Gastrocnemius medialis (tissue), 4 donors: ENCODE measurements at regions not wholly inside any gene's neighbourhood (a gene's known extent, or its start where the extent isn't known, plus 50 kb on each side); places are given as distances from the start of the nearest gene placed in this dataset.

ENCODE experiments used
- ATAC-seq, 2 donors: fragments of 150-250 bp; one replicate each; pipeline ENCODE4 v1.9.1; 2016
- DNase-seq, 2 donors: peaks; one replicate each; pipeline ENCODE4 v3.0.0-alpha.2; 2019
- H3K27ac ChIP-seq, 4 donors: fragments of 200-600 bp; sonication (generic); 1 replicate in 1 of 4; 2 replicates in 3 of 4; pipeline ENCODE4 v1.5.1; 2016 to 2018; ENCODE audit warnings: mild to moderate bottlenecking in 2 of 4, moderate library complexity in 1 of 4
- H3K27me3 ChIP-seq, 3 donors: fragments of 200-600 bp; sonication (generic) in 2 of 3; 1 replicate in 1 of 3; 2 replicates in 2 of 3; pipeline versions ENCODE4 v1.5.1 to v1.6.0; 2016 to 2019; ENCODE audit warnings: mild to moderate bottlenecking in 1 of 3, moderate library complexity in 1 of 3
- H3K36me3 ChIP-seq, 2 donors: fragments of 200-600 bp; sonication (generic) in 1 of 2; one replicate each; pipeline ENCODE4 v1.5.1; 2017 to 2018
- H3K4me1 ChIP-seq, 2 donors: fragments of 200-600 bp; sonication (generic) in 1 of 2; one replicate each; pipeline ENCODE4 v1.5.1; 2016 to 2017; ENCODE audit warnings: mild to moderate bottlenecking in 2 of 2
- H3K4me3 ChIP-seq, 4 donors: fragments of 200-600 bp; sonication (generic) in 3 of 4; 1 replicate in 1 of 4; 2 replicates in 3 of 4; pipeline ENCODE4 v1.5.1; 2016 to 2019; ENCODE audit warnings: mild to moderate bottlenecking in 2 of 4
- H3K9me3 ChIP-seq, 3 donors: fragments of 200-600 bp; sonication (generic) in 2 of 3; 1 replicate in 1 of 3; 2 replicates in 2 of 3; pipeline ENCODE4 v1.5.1; 2016 to 2019
- CTCF ChIP-seq, 5 experiments: fragments of 450-650 bp in 3 of 5; fragments of 200-600 bp in 2 of 5; sonication (generic) in 2 of 5; IDR thresholded peaks in 4 of 5; conservative IDR thresholded peaks in 1 of 5; 1 replicate in 4 of 5; 2 replicates in 1 of 5; pipeline ENCODE4 v1.5.1; 2016 to 2019; ENCODE audit warnings: antibody characterized with exemption in 5 of 5, mild to moderate bottlenecking in 3 of 5, moderate library complexity in 3 of 5
- POLR2A ChIP-seq, 2 donors: fragments of 450-650 bp; IDR thresholded peaks; one replicate each; pipeline ENCODE4 v1.6.1; 2017; ENCODE audit warnings: antibody characterized with exemption in 2 of 2, mild to moderate bottlenecking in 2 of 2, moderate library complexity in 2 of 2
- in situ Hi-C, 4 donors: fragments of 200-750 bp; cut with MboI; loops; one replicate each; pipeline versions ENCODE4 v1.15.0 to v1.8.0; 2017; ENCODE audit warnings: low sequenced_read_pairs in 4 of 4
- intact Hi-C: fragments of 100-400 bp; cut with DNase I; formaldehyde crosslinking; loops from one replicate; pipeline ENCODE4 v1.15.1; 2023; ENCODE audit warnings: low total_unique reads

GRCh38 chr10:29105516-29106215 is 183.2 kb upstream of the LYZL1 start:
- Histone ChIP-seq H3K4me1 (no peaks in the 10 kb centered on the region), H3K27me3 (no peaks in the 10 kb centered on the region), H3K9me3 (no peaks in the 10 kb centered on the region), H3K36me3 (no peaks in the 10 kb centered on the region), H3K4me3 (no peak overlapping the region), H3K27ac (no peak overlapping the region)
- in situ Hi-C loops (no loop called here), intact Hi-C loops (no loop called here)
- DNase-seq (no peak), ATAC-seq (no peak)
- TF ChIP-seq CTCF (IDR thresholded peaks at IDR 0.05 in 4 of 5, conservative IDR thresholded peaks at IDR 0.05 in 1 of 5): no peak
- TF ChIP-seq POLR2A (IDR thresholded peaks at IDR 0.05): no peak

GRCh38 chr10:29106287-29106686 is 182.6 kb upstream of the LYZL1 start:
- Histone ChIP-seq H3K4me3 (no peak overlapping the region), H3K36me3 (no peaks in the 10 kb centered on the region), H3K9me3 (no peaks in the 10 kb centered on the region), H3K4me1 (no peaks in the 10 kb centered on the region), H3K27me3 (no peaks in the 10 kb centered on the region), H3K27ac (no peak overlapping the region)
- intact Hi-C loops: no loop called here
- TF ChIP-seq CTCF (IDR thresholded peaks at IDR 0.05 in 4 of 5, conservative IDR thresholded peaks at IDR 0.05 in 1 of 5): no peak
- no peak for TF ChIP-seq POLR2A (IDR thresholded peaks at IDR 0.05)
- ATAC-seq (no peak), DNase-seq (no peak)
- in situ Hi-C loops: no loop called here

GRCh38 chr10:29107866-29108498 is 180.9 kb upstream of the LYZL1 start:
- H3K9me3 ChIP-seq: no peaks in the 10 kb centered on the region
- H3K27me3 ChIP-seq: no peaks in the 10 kb centered on the region
- DNase-seq (no peak), ATAC-seq (no peak)
- H3K27ac ChIP-seq: no peak overlapping the region
- in situ Hi-C loops (no loop called here), intact Hi-C loops (no loop called here)
- H3K4me3 ChIP-seq: no peak overlapping the region
- H3K36me3 ChIP-seq: no peaks in the 10 kb centered on the region
- H3K4me1 ChIP-seq: no peaks in the 10 kb centered on the region
- TF ChIP-seq POLR2A (IDR thresholded peaks at IDR 0.05): no peak
- TF ChIP-seq CTCF (IDR thresholded peaks at IDR 0.05 in 4 of 5, conservative IDR thresholded peaks at IDR 0.05 in 1 of 5): no peak

GRCh38 chr10:29109707-29110571 is 178.9 kb upstream of the LYZL1 start:
- Histone ChIP-seq H3K9me3 (no peaks in the 10 kb centered on the region), H3K4me3 (no peak overlapping the region), H3K27me3 (no peaks in the 10 kb centered on the region), H3K4me1 (no peaks in the 10 kb centered on the region), H3K36me3 (no peaks in the 10 kb centered on the region), H3K27ac (no peak overlapping the region)
- TF ChIP-seq CTCF (IDR thresholded peaks at IDR 0.05 in 4 of 5, conservative IDR thresholded peaks at IDR 0.05 in 1 of 5) (no peak), POLR2A (IDR thresholded peaks at IDR 0.05) (no peak)
- DNase-seq (no peak), ATAC-seq (no peak)
- intact Hi-C loops (no loop called here), in situ Hi-C loops (no loop called here)
